HEK293 (cell line): ENCODE measurements at regions not wholly inside any gene's neighbourhood (a gene's known extent, or its start where the extent isn't known, plus 50 kb on each side); places are given as distances from the start of the nearest gene placed in this dataset.

Experiments
- CTCF ChIA-PET: fragments of 350-600 bp; formaldehyde crosslinking; extraction: SDS; loops from one replicate; lab custom pipeline; 2021; ENCODE audit warnings: antibody characterized with exemption; lab: Yijun Ruan, JAX
- POLR2A ChIA-PET: fragments of 300-600 bp; formaldehyde crosslinking; extraction: SDS; loops from one replicate; lab custom pipeline; 2020; ENCODE audit warnings: antibody characterized with exemption, inconsistent platforms; lab: Yijun Ruan, JAX
- H3K27ac ChIP-seq: fragments of 200-500 bp; sonication (Bioruptor generic); 2 replicates; pipeline ENCODE4 v1.5.1; 2014; ENCODE audit warnings: low read depth, low read length, control low read depth, inconsistent platforms; ENCODE audit errors: extremely low read depth
- H3K36me3 ChIP-seq, 2 experiments: fragments of 200-500 bp in 1 of 2; sonication (Bioruptor generic) in 1 of 2; 1 replicate in 1 of 2; 2 replicates in 1 of 2; pipeline ENCODE4 v1.5.1; 2014 to 2017; ENCODE audit warnings: inconsistent platforms in 2 of 2, low read length in 2 of 2; ENCODE audit not compliant: control insufficient read depth in 2 of 2, insufficient read depth in 1 of 2
- H3K4me1 ChIP-seq: fragments of 200-500 bp; sonication (Bioruptor generic); 2 replicates; pipeline ENCODE4 v1.5.1; 2014; ENCODE audit warnings: mild to moderate bottlenecking, low read length, inconsistent platforms; ENCODE audit not compliant: control insufficient read depth, insufficient read depth
- H3K4me3 ChIP-seq: 2 replicates; pipeline ENCODE4 v1.5.1; 2011; ENCODE audit warnings: low read depth, mild to moderate bottlenecking, control low read depth, low read length, moderate library complexity
- H3K9me3 ChIP-seq: fragments of 200-500 bp; sonication (Bioruptor generic); 2 replicates; pipeline ENCODE4 v1.5.1; 2014; ENCODE audit warnings: low read depth, low read length, inconsistent platforms; ENCODE audit not compliant: control insufficient read depth, insufficient read depth
- ATF2 ChIP-seq: fragments of 450-650 bp; formaldehyde crosslinking; IDR thresholded peaks from 2 replicates; pipeline ENCODE4 v1.5.1; 2016; ENCODE audit warnings: missing biosample characterization, missing genetic modification characterization, low read depth
- BCL11B ChIP-seq: fragments of 450-650 bp; formaldehyde crosslinking; IDR thresholded peaks from 2 replicates; pipeline ENCODE4 v1.5.1; 2016; ENCODE audit warnings: low read depth, missing biosample characterization, missing genetic modification characterization
- HIC1 ChIP-seq: fragments of 450-650 bp; formaldehyde crosslinking; IDR thresholded peaks from 2 replicates; pipeline ENCODE4 v1.5.1; 2016; ENCODE audit warnings: missing biosample characterization, missing genetic modification characterization
- HOXD13 ChIP-seq: sonication (generic); formaldehyde crosslinking; IDR thresholded peaks from 2 replicates; pipeline ENCODE4 v1.8.0; 2022; ENCODE audit warnings: missing genetic modification reagents, borderline replicate concordance
- SP2 ChIP-seq: fragments of 450-650 bp; formaldehyde crosslinking; IDR thresholded peaks from 2 replicates; pipeline ENCODE4 v1.5.1; 2016; ENCODE audit warnings: missing biosample characterization, missing genetic modification characterization
- WT1 ChIP-seq: fragments of 450-650 bp; formaldehyde crosslinking; IDR thresholded peaks from 2 replicates; pipeline ENCODE4 v1.5.1; 2016; ENCODE audit warnings: missing biosample characterization, missing genetic modification characterization
- ZNF10 ChIP-seq: fragments of 450-650 bp; formaldehyde crosslinking; IDR thresholded peaks from 2 replicates; pipeline ENCODE4 v1.5.1; 2017; ENCODE audit warnings: missing biosample characterization, missing genetic modification characterization
- ZNF132 ChIP-seq: fragments of 450-650 bp; formaldehyde crosslinking; IDR thresholded peaks from 2 replicates; pipeline ENCODE4 v1.5.1; 2017; ENCODE audit warnings: missing biosample characterization, missing genetic modification characterization, borderline replicate concordance
- ZNF223 ChIP-seq: fragments of 450-650 bp; formaldehyde crosslinking; IDR thresholded peaks from 2 replicates; pipeline ENCODE4 v1.5.1; 2016; ENCODE audit warnings: missing biosample characterization, missing genetic modification characterization
- ZNF302 ChIP-seq: fragments of 450-650 bp; formaldehyde crosslinking; IDR thresholded peaks from 2 replicates; pipeline ENCODE4 v1.5.1; 2016; ENCODE audit warnings: missing biosample characterization, missing genetic modification characterization, low read depth
- ZNF354C ChIP-seq: fragments of 450-650 bp; formaldehyde crosslinking; IDR thresholded peaks from 2 replicates; pipeline ENCODE4 v1.5.1; 2016; ENCODE audit warnings: missing biosample characterization, missing genetic modification characterization, low read depth, borderline replicate concordance
- ZNF394 ChIP-seq: fragments of 450-650 bp; formaldehyde crosslinking; IDR thresholded peaks from 2 replicates; pipeline ENCODE4 v1.5.1; 2016; ENCODE audit warnings: missing biosample characterization, missing genetic modification characterization, mild to moderate bottlenecking, moderate library complexity, borderline replicate concordance
- ZNF426 ChIP-seq: fragments of 450-650 bp; formaldehyde crosslinking; IDR thresholded peaks from 2 replicates; pipeline ENCODE4 v1.5.1; 2017; ENCODE audit warnings: missing biosample characterization, missing genetic modification characterization, mild to moderate bottlenecking, inconsistent platforms, moderate library complexity
- ZNF664 ChIP-seq: fragments of 450-650 bp; formaldehyde crosslinking; IDR thresholded peaks from 2 replicates; pipeline ENCODE4 v1.5.1; 2016; ENCODE audit warnings: missing biosample characterization, missing genetic modification characterization
- ZNF677 ChIP-seq: fragments of 450-650 bp; IDR thresholded peaks from 2 replicates; pipeline ENCODE4 v1.5.0; 2018; ENCODE audit warnings: missing biosample characterization, mild to moderate bottlenecking, missing genetic modification characterization, moderate library complexity
- ZNF792 ChIP-seq: fragments of 450-650 bp; formaldehyde crosslinking; IDR thresholded peaks from 2 replicates; pipeline ENCODE4 v1.5.1; 2016; ENCODE audit warnings: missing biosample characterization, missing genetic modification characterization
- ZNF837 ChIP-seq: fragments of 450-650 bp; formaldehyde crosslinking; IDR thresholded peaks from 2 replicates; pipeline ENCODE4 v1.5.1; 2016; ENCODE audit warnings: missing biosample characterization, missing genetic modification characterization
- ZSCAN30 ChIP-seq: fragments of 450-650 bp; IDR thresholded peaks from 2 replicates; pipeline ENCODE4 v1.5.1; 2018; ENCODE audit warnings: missing biosample characterization, mild to moderate bottlenecking, missing genetic modification characterization, moderate library complexity
- TF ChIP-seq, protein P1 (sequence below): fragments of 450-650 bp; formaldehyde crosslinking; IDR thresholded peaks from 2 replicates; pipeline ENCODE4 v1.5.1; 2016; ENCODE audit warnings: missing biosample characterization, missing genetic modification characterization
- TF ChIP-seq, protein P2 (sequence below): fragments of 450-650 bp; formaldehyde crosslinking; IDR thresholded peaks from 2 replicates; pipeline ENCODE4 v1.5.1; 2017; ENCODE audit warnings: missing biosample characterization, missing genetic modification characterization

DNA sequence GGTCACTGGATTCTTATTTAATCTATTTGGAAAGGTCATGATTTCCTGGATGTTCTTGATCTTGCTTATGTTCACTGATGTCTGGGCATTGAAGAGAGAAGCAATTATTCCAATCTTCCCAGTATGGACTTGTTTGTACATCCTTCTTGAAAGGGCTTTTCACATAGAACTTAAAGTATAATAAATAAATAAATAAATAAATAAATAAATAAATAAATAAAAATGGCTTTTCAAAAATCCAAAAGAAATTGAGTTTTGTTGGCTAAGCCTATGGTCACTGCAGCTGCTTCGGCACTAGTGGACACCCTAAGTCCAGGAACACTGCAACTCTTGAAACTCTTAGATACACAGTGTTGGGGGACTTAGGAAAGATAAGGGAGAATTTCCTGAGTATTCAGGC is 840.7 kb upstream of the EDIL3 start (continued):
- TF ChIP-seq HIC1 = no peak
- TF ChIP-seq WT1 (tag by site-specific recombination) = no peak
- TF ChIP-seq SP2 (tag by site-specific recombination) = no peak
- no peak for TF ChIP-seq ZNF664 (tag by site-specific recombination)
- TF ChIP-seq ZNF132 (tag by site-specific recombination) = no peak
- TF ChIP-seq ZNF354C (tag by site-specific recombination) = no peak
- TF ChIP-seq, protein P1, sequence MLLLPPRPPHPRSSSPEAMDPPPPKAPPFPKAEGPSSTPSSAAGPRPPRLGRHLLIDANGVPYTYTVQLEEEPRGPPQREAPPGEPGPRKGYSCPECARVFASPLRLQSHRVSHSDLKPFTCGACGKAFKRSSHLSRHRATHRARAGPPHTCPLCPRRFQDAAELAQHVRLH = no peak
- no peak for TF ChIP-seq ZNF10 (tag by site-specific recombination)
- no peak for TF ChIP-seq ZNF837
- TF ChIP-seq ZNF792 = no peak

GRCh38 chr5:85249204-85249603 is 864.5 kb upstream of the EDIL3 start:
- H3K4me3 ChIP-seq = no peak overlapping the region
- H3K4me1 ChIP-seq = no peaks in the 10 kb centered on the region
- no peak for TF ChIP-seq HOXD13 (CRISPR knock-in tag)
- TF ChIP-seq ZNF677 (tag by site-specific recombination) = no peak
- no peak for TF ChIP-seq ZNF223 (tag by site-specific recombination)
- no peak for TF ChIP-seq ZNF426 (tag by site-specific recombination)
- peak; percentile 98 for TF ChIP-seq ZNF302 (tag by site-specific recombination)
- TF ChIP-seq, protein P2, sequence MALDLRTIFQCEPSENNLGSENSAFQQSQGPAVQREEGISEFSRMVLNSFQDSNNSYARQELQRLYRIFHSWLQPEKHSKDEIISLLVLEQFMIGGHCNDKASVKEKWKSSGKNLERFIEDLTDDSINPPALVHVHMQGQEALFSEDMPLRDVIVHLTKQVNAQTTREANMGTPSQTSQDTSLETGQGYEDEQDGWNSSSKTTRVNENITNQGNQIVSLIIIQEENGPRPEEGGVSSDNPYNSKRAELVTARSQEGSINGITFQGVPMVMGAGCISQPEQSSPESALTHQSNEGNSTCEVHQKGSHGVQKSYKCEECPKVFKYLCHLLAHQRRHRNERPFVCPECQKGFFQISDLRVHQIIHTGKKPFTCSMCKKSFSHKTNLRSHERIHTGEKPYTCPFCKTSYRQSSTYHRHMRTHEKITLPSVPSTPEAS (tag by site-specific recombination) = no peak
- no peak for TF ChIP-seq ZSCAN30 (tag by site-specific recombination)
- TF ChIP-seq, all 188 proteins: peak for 1
- POLR2A ChIA-PET = no interaction called here
- H3K27ac ChIP-seq = no peak overlapping the region
- H3K36me3 ChIP-seq = no peaks in the 10 kb centered on the region
- CTCF ChIA-PET = no interaction called here
- peaks cover 3% of the 10 kb centered on the region for H3K9me3 ChIP-seq

- H3K27ac ChIP-seq = no peak overlapping the region
- no peak for TF ChIP-seq ZNF394
- TF ChIP-seq BCL11B (tag by site-specific recombination) = no peak
- TF ChIP-seq ATF2 = peak; percentile 18; the same call in 1 of the 2 replicates
- H3K36me3 ChIP-seq = no peaks in the 10 kb centered on the region
- no peaks in the 10 kb centered on the region for H3K4me1 ChIP-seq
- H3K9me3 ChIP-seq = no peaks in the 10 kb centered on the region
- H3K4me3 ChIP-seq = no peak overlapping the region
- CTCF ChIA-PET = no interaction called here
- POLR2A ChIA-PET = no interaction called here
Observed at GRCh38 chr5:85263125-85263524, 878.4 kb upstream of the EDIL3 start.
